ENCODE measurements at regions not wholly inside any gene's neighbourhood (a gene's known extent, or its start where the extent isn't known, plus 50 kb on each side); places are given as distances from the start of the nearest gene placed in this dataset.

GRCh38 chr15:61640756-61641155 lies 411.7 kb upstream of the RORA start:
- TF ChIP-seq CTCF (IDR thresholded peaks at IDR 0.05) (no peak), POLR2A (IDR thresholded peaks at IDR 0.05) (no peak)
- Histone ChIP-seq H3K27ac (no peak overlapping the region), H3K9me3 (no peaks in the 10 kb centered on the region), H3K4me3 (no peak overlapping the region), H3K4me1 (no peaks in the 10 kb centered on the region), H3K27me3 (no peaks in the 10 kb centered on the region), H3K36me3 (replicated peaks in 1 of 2; ENCODE audit: insufficient read depth in 1 of 2, low read depth in 2 of 2) (no peaks in the 10 kb centered on the region)
- no peak for DNase-seq
- intact Hi-C loops (cut with DNase I), result no loop called here
- ATAC-seq, result no peak

GRCh38 chr15:61639491-61639890 lies 410.4 kb upstream of the RORA start:
- intact Hi-C loops (cut with DNase I), result no loop called here
- H3K4me3 ChIP-seq, result no peak overlapping the region
- no peaks in the 10 kb centered on the region for H3K36me3 ChIP-seq (replicated peaks in 1 of 2; ENCODE audit: insufficient read depth in 1 of 2, low read depth in 2 of 2)
- no peak overlapping the region for H3K27ac ChIP-seq
- H3K27me3 ChIP-seq, result no peaks in the 10 kb centered on the region
- H3K9me3 ChIP-seq, result no peaks in the 10 kb centered on the region
- H3K4me1 ChIP-seq, result no peaks in the 10 kb centered on the region
- TF ChIP-seq CTCF (IDR thresholded peaks at IDR 0.05) (no peak), POLR2A (IDR thresholded peaks at IDR 0.05) (no peak)
- 61 to 66% methylated on average over 12 of the region's 12 CpGs for WGBS, 2 donors
- DNase-seq (no peak), ATAC-seq (no peak)

- no peaks in the 10 kb centered on the region for H3K4me1 ChIP-seq
- intact Hi-C loops (cut with DNase I), result no loop called here
Observed at GRCh38 chr15:61634837-61635236, 405.7 kb upstream of the RORA start.

GRCh38 chr15:61633951-61634350 lies 404.8 kb upstream of the RORA start:
- ATAC-seq (no peak), DNase-seq (no peak)
- intact Hi-C loops (cut with DNase I), result no loop called here
- WGBS, 2 donors, result 81 to 87% methylated on average over 4 of the region's 4 CpGs
- H3K4me3 ChIP-seq, result no peak overlapping the region
- no peak overlapping the region for H3K27ac ChIP-seq
- no peaks in the 10 kb centered on the region for H3K36me3 ChIP-seq (replicated peaks in 1 of 2; ENCODE audit: insufficient read depth in 1 of 2, low read depth in 2 of 2)
- H3K27me3 ChIP-seq, result no peaks in the 10 kb centered on the region
- H3K4me1 ChIP-seq, result no peaks in the 10 kb centered on the region
- TF ChIP-seq POLR2A (IDR thresholded peaks at IDR 0.05), result no peak
- TF ChIP-seq CTCF (IDR thresholded peaks at IDR 0.05), result no peak
- H3K9me3 ChIP-seq, result no peaks in the 10 kb centered on the region

More at GRCh38 chr15:61634837-61635236, 405.7 kb upstream of the RORA start:
- no peaks in the 10 kb centered on the region for H3K36me3 ChIP-seq (replicated peaks in 1 of 2; ENCODE audit: insufficient read depth in 1 of 2, low read depth in 2 of 2)
- TF ChIP-seq POLR2A (IDR thresholded peaks at IDR 0.05), result no peak
- TF ChIP-seq CTCF (IDR thresholded peaks at IDR 0.05), result no peak
- no peak overlapping the region for H3K27ac ChIP-seq
- WGBS, 2 donors, result 82 to 87% methylated on average over 1 of the region's 1 CpG
- H3K4me3 ChIP-seq, result no peak overlapping the region
- H3K27me3 ChIP-seq, result no peaks in the 10 kb centered on the region
- H3K9me3 ChIP-seq, result no peaks in the 10 kb centered on the region
- DNase-seq, result no peak
- no peak for ATAC-seq

- no peaks in the 10 kb centered on the region for H3K9me3 ChIP-seq
- DNase-seq (no peak), ATAC-seq (no peak)
- no peak overlapping the region for H3K4me3 ChIP-seq
- 67 to 70% methylated on average over 3 of the region's 3 CpGs for WGBS, 2 donors
- H3K27ac ChIP-seq, result no peak overlapping the region
- H3K27me3 ChIP-seq, result no peaks in the 10 kb centered on the region
- TF ChIP-seq POLR2A (IDR thresholded peaks at IDR 0.05) (no peak), CTCF (IDR thresholded peaks at IDR 0.05) (no peak)
- no peaks in the 10 kb centered on the region for H3K36me3 ChIP-seq (replicated peaks in 1 of 2; ENCODE audit: insufficient read depth in 1 of 2, low read depth in 2 of 2)
- no peaks in the 10 kb centered on the region for H3K4me1 ChIP-seq
- intact Hi-C loops (cut with DNase I), result no loop called here
Observed at GRCh38 chr15:61629269-61629668, 400.2 kb upstream of the RORA start.

Measured in body of pancreas (tissue), 4 donors.